K562 (cell line): ENCODE measurements at regions not wholly inside any gene's neighbourhood (a gene's known extent, or its start where the extent isn't known, plus 50 kb on each side); places are given as distances from the start of the nearest gene placed in this dataset.

Source experiments
- ATAC-seq: fragments of 200-7000 bp; cut with Tn5 transposase; 3 replicates; pipeline ENCODE4 v1.9.1; 2020; ENCODE audit warnings: moderate library complexity
- BruUV-seq: library from RNA; stranded (reverse); fragments of 400-500 nt; replicated peaks from 2 replicates; lab custom pipeline; 2021; lab: Mats Ljungman, UMichigan
- CTCF ChIA-PET: fragments of 300-600 bp; formaldehyde crosslinking; extraction: SDS; loops from one replicate; lab custom pipeline; 2021; ENCODE audit warnings: low intra/inter-chr PET ratio; lab: Yijun Ruan, JAX
- POLR2A ChIA-PET: fragments of 300-600, 350-650 bp; sonication (Branson Sonifier 250); formaldehyde crosslinking; extraction: SDS; loops from one replicate; lab custom pipeline; 2021; ENCODE audit warnings: antibody characterized with exemption, inconsistent platforms; lab: Yijun Ruan, JAX
- DNase-seq, 4 experiments: peaks; one replicate each; pipeline versions ENCODE4 v3.0.0 to v3.0.0-alpha.2; 2011 to 2018; ENCODE audit warnings: low spot score in 3 of 4, mixed read lengths in 3 of 4; ENCODE audit errors: extremely low read depth in 1 of 4
- FAIRE-seq: peaks from 2 replicates; lab custom pipeline; 2011; peaks lifted over from hg19 to GRCh38; lab: Jason Lieb, UNC
- H2AFZ ChIP-seq: 2 replicates; pipeline ENCODE4 v1.6.0; 2011; ENCODE audit warnings: low read depth, low read length, control low read depth, inconsistent platforms
- H3K27ac ChIP-seq: fragments of 200-600 bp; 3 replicates; pipeline ENCODE4 v1.8.0; 2011; ENCODE audit warnings: low read depth, mild to moderate bottlenecking, control low read depth, inconsistent platforms, low read length, moderate library complexity, mixed read lengths; ENCODE audit errors: extremely low read depth
- H3K27me3 ChIP-seq, 2 experiments: fragments of 300-600 bp in 1 of 2; 2 replicates in 1 of 2; 3 replicates in 1 of 2; pipeline versions ENCODE4 v1.6.0 to v1.8.0; 2011; ENCODE audit warnings: inconsistent platforms in 2 of 2, low read length in 2 of 2, mild to moderate bottlenecking in 1 of 2, mixed read lengths in 1 of 2, moderate library complexity in 1 of 2; ENCODE audit not compliant: control insufficient read depth in 2 of 2, insufficient read depth in 2 of 2
- H3K36me3 ChIP-seq: fragments of 300-600 bp; 3 replicates; pipeline ENCODE4 v1.8.0; 2011; ENCODE audit warnings: mild to moderate bottlenecking, low read length, inconsistent platforms; ENCODE audit not compliant: control insufficient read depth, insufficient read depth
- H3K4me1 ChIP-seq, 2 experiments: fragments of 200-600 bp in 1 of 2; replicated peaks in 1 of 2; 2 replicates in 1 of 2; 3 replicates in 1 of 2; pipeline versions ENCODE4 v1.5.1 to v1.8.0; 2011; ENCODE audit warnings: inconsistent platforms in 2 of 2, low read length in 2 of 2, mild to moderate bottlenecking in 1 of 2, mixed read lengths in 1 of 2, moderate library complexity in 1 of 2; ENCODE audit not compliant: control insufficient read depth in 2 of 2, insufficient read depth in 2 of 2
- H3K4me2 ChIP-seq: 2 replicates; pipeline ENCODE4 v1.6.1; 2011; ENCODE audit warnings: low read length, control low read depth, inconsistent platforms, mixed read lengths; ENCODE audit not compliant: insufficient read depth
- H3K4me3 ChIP-seq: fragments of 200-600 bp; sonication (generic), shearing (Covaris generic); 2 replicates; pipeline ENCODE4 v1.5.1; 2016; ENCODE audit warnings: control low read depth, inconsistent platforms
- H3K79me2 ChIP-seq: fragments of 200-600 bp; 3 replicates; pipeline ENCODE4 v1.8.0; 2011; ENCODE audit warnings: low read length, inconsistent platforms; ENCODE audit not compliant: control insufficient read depth, insufficient read depth
- H3K9ac ChIP-seq, 2 experiments: 2 replicates each; pipeline versions ENCODE4 v1.6.0 to v1.6.1; 2011; ENCODE audit warnings: low read depth in 2 of 2, low read length in 2 of 2, control low read depth in 1 of 2, inconsistent platforms in 1 of 2, mild to moderate bottlenecking in 1 of 2, mixed read lengths in 1 of 2; ENCODE audit not compliant: insufficient read depth in 1 of 2
- H3K9me1 ChIP-seq: one replicate; pipeline ENCODE4 v1.6.0; 2011; ENCODE audit warnings: inconsistent platforms, mild to moderate bottlenecking, low read length, moderate library complexity; ENCODE audit not compliant: control insufficient read depth, insufficient read depth
- H3K9me3 ChIP-seq: replicated peaks from 2 replicates; pipeline ENCODE4 v1.5.1; 2011; ENCODE audit warnings: low read depth, low read length, inconsistent platforms; ENCODE audit not compliant: control insufficient read depth, insufficient read depth
- H4K20me1 ChIP-seq: replicated peaks from 2 replicates; pipeline ENCODE4 v1.6.1; 2011; ENCODE audit warnings: low read length, inconsistent platforms, mixed read lengths; ENCODE audit not compliant: control insufficient read depth, insufficient read depth
- MAFG ChIP-seq: fragments of 450-650 bp; conservative IDR thresholded peaks from 2 replicates; pipeline ENCODE4 v1.6.1; 2016; ENCODE audit warnings: missing genetic modification characterization, missing compliant biosample characterization
- OTX1 ChIP-seq: fragments of 450-650 bp; formaldehyde crosslinking; IDR thresholded peaks from 2 replicates; pipeline ENCODE4 v1.4.0; 2022; ENCODE audit warnings: mild to moderate bottlenecking
- POLR2A ChIP-seq: fragments of 450-650 bp; conservative IDR thresholded peaks from 2 replicates; pipeline ENCODE4 v1.6.1; 2016
- SMAD4 ChIP-seq: fragments of 250-450 bp; sonication (Bioruptor Pico); conservative IDR thresholded peaks from 2 replicates; pipeline ENCODE4 v1.8.0; 2021; ENCODE audit warnings: inconsistent platforms, mild to moderate bottlenecking, moderate library complexity
- SPI1 ChIP-seq: IDR thresholded peaks from 2 replicates; pipeline ENCODE4 v1.6.1; 2011; ENCODE audit warnings: low read depth, low read length, control low read depth, borderline replicate concordance
- WGBS: fragments of 100-300 bp; shearing (Covaris generic); methylation state at CpG from one replicate; pipeline ENCODE4 v1.1.6; 2016; ENCODE audit warnings: low coverage, mixed read lengths; ENCODE audit not compliant: insufficient coverage; ENCODE audit errors: missing lambda C conversion rate; 5-methylcytosine and 5-hydroxymethylcytosine counted together
- in situ Hi-C: fragments of 300-500 bp; cut with MboI; formaldehyde crosslinking; loops from 4 replicates; pipeline ENCODE4 v1.15.0; 2018; ENCODE audit warnings: inconsistent platforms, mixed read lengths
- intact Hi-C: fragments of 100-400 bp; cut with micrococcal nuclease; formaldehyde crosslinking; loops from 2 replicates; pipeline ENCODE4 v1.14.2; 2022
- TF ChIP-seq, protein P1 (sequence below): sonication (generic); formaldehyde crosslinking; IDR thresholded peaks from 2 replicates; pipeline ENCODE4 v1.8.1; 2023; ENCODE audit warnings: mild to moderate bottlenecking, missing genetic modification reagents, moderate library complexity
- TF ChIP-seq, protein P2 (sequence below), 2 experiments: fragments of 450-650 bp; IDR thresholded peaks; 2 replicates each; pipeline ENCODE4 v1.6.1; 2018; ENCODE audit warnings: mild to moderate bottlenecking in 2 of 2, low read depth in 1 of 2; ENCODE audit not compliant: partially characterized antibody in 2 of 2

DNA sequence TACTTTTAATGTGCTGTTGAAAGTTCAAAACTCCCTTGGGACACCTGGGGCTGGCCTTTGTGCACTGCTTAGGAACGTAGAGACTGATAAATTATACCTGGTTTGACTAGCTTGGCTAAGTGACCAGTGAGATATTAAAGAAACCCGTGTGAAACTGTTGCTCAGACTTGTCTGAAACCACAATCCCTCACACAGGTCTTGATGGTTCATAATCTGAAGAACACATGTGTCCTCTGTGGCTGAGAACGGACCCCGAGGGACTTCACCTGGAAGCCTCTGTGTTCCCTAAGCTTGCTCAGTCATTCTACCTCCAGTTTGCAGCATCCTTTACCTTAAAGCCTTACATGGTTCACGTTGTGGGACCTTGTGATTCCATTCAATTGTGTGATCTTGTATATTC is 218.8 kb downstream of the CBLN2 start:
- no peaks in the 10 kb centered on the region for H3K4me1 ChIP-seq
- H3K4me2 ChIP-seq, result no peak overlapping the region
- ATAC-seq (no peak), DNase-seq (no peak), FAIRE-seq (no peak)
- TF ChIP-seq, protein P1, sequence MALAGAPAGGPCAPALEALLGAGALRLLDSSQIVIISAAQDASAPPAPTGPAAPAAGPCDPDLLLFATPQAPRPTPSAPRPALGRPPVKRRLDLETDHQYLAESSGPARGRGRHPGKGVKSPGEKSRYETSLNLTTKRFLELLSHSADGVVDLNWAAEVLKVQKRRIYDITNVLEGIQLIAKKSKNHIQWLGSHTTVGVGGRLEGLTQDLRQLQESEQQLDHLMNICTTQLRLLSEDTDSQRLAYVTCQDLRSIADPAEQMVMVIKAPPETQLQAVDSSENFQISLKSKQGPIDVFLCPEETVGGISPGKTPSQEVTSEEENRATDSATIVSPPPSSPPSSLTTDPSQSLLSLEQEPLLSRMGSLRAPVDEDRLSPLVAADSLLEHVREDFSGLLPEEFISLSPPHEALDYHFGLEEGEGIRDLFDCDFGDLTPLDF (CRISPR knock-in tag), result no peak
- H3K9me3 ChIP-seq, result no peaks in the 10 kb centered on the region
- no TSS peak for BruUV-seq
- no peaks in the 10 kb centered on the region for H3K9me1 ChIP-seq
- H4K20me1 ChIP-seq, result no peaks in the 10 kb centered on the region
- no peak overlapping the region for H3K27ac ChIP-seq
- H3K36me3 ChIP-seq, result no peaks in the 10 kb centered on the region
- no peaks in the 10 kb centered on the region for H3K79me2 ChIP-seq
- in situ Hi-C loops, result no loop called here
- CTCF ChIA-PET, result no interaction called here
- no peak overlapping the region for H3K4me3 ChIP-seq
- 0% methylated on average over 4 of the region's 5 CpGs for WGBS
- intact Hi-C loops, result no loop called here
- H3K27me3 ChIP-seq, result no peaks in the 10 kb centered on the region
- POLR2A ChIA-PET, result no interaction called here
- H2AFZ ChIP-seq, result no peak overlapping the region
- H3K9ac ChIP-seq, result no peak overlapping the region

DNA sequence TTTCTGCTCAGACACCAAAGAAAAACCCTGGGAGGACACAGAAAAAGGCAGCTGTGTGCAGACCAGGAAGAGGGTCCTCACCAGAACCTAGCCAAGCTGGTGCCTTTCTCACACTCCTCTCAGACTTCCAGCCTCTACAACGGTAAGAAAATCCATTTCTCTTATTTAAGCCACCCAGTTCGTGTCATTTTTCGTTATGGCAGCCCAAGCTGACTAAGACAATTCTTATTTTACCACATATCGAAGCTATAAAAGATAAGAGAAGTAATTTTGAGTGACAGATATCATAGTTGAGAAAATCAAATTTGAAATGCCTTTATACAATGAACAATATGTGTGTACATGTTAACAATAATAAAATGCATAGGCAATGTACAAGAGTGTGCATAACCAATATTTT is 219.5 kb downstream of the CBLN2 start:
- TF ChIP-seq OTX1 (CRISPR knock-in tag) (no peak), POLR2A (no peak), SPI1 (no peak), MAFG (tag) (no peak), SMAD4 (CRISPR knock-in tag) (no peak)
- TF ChIP-seq, protein P2, sequence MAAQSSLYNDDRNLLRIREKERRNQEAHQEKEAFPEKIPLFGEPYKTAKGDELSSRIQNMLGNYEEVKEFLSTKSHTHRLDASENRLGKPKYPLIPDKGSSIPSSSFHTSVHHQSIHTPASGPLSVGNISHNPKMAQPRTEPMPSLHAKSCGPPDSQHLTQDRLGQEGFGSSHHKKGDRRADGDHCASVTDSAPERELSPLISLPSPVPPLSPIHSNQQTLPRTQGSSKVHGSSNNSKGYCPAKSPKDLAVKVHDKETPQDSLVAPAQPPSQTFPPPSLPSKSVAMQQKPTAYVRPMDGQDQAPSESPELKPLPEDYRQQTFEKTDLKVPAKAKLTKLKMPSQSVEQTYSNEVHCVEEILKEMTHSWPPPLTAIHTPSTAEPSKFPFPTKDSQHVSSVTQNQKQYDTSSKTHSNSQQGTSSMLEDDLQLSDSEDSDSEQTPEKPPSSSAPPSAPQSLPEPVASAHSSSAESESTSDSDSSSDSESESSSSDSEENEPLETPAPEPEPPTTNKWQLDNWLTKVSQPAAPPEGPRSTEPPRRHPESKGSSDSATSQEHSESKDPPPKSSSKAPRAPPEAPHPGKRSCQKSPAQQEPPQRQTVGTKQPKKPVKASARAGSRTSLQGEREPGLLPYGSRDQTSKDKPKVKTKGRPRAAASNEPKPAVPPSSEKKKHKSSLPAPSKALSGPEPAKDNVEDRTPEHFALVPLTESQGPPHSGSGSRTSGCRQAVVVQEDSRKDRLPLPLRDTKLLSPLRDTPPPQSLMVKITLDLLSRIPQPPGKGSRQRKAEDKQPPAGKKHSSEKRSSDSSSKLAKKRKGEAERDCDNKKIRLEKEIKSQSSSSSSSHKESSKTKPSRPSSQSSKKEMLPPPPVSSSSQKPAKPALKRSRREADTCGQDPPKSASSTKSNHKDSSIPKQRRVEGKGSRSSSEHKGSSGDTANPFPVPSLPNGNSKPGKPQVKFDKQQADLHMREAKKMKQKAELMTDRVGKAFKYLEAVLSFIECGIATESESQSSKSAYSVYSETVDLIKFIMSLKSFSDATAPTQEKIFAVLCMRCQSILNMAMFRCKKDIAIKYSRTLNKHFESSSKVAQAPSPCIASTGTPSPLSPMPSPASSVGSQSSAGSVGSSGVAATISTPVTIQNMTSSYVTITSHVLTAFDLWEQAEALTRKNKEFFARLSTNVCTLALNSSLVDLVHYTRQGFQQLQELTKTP (IDR thresholded peaks at IDR 0.05; ENCODE audit: low read depth in 1 of 2, partially characterized antibody in 2 of 2), result no peak
- TF ChIP-seq, protein P1 (CRISPR knock-in tag), result no peak
- ChIA-PET POLR2A (no interaction called here), CTCF (no interaction called here)
- DNase-seq (no peak), FAIRE-seq (no peak), ATAC-seq (no peak)
- H3K4me2 ChIP-seq, result no peak overlapping the region
- H3K36me3 ChIP-seq, result no peaks in the 10 kb centered on the region
- in situ Hi-C loops (no loop called here), intact Hi-C loops (no loop called here)
- no peaks in the 10 kb centered on the region for H4K20me1 ChIP-seq
- no peaks in the 10 kb centered on the region for H3K9me1 ChIP-seq
- no peak overlapping the region for H3K4me3 ChIP-seq
- 0% methylated on average over 4 of the region's 4 CpGs for WGBS
- H3K79me2 ChIP-seq, result no peaks in the 10 kb centered on the region
- no TSS peak for BruUV-seq
- no peak overlapping the region for H2AFZ ChIP-seq
- no peak overlapping the region for H3K9ac ChIP-seq
- H3K4me1 ChIP-seq, result no peaks in the 10 kb centered on the region
- no peaks in the 10 kb centered on the region for H3K9me3 ChIP-seq
- H3K27ac ChIP-seq, result no peak overlapping the region
- H3K27me3 ChIP-seq, result no peaks in the 10 kb centered on the region
